Gastroesophageal sphincter (tissue), 4 donors: ENCODE measurements at regions not wholly inside any gene's neighbourhood (a gene's known extent, or its start where the extent isn't known, plus 50 kb on each side); places are given as distances from the start of the nearest gene placed in this dataset.

ENCODE experiments used
- ATAC-seq: fragments of 150-250 bp; one replicate; pipeline ENCODE4 v1.9.1; 2016; ENCODE audit warnings: mild to moderate bottlenecking, moderate library complexity
- H3K27ac ChIP-seq, 4 donors: fragments of 200-600 bp; sonication (generic) in 3 of 4; 1 replicate in 3 of 4; 2 replicates in 1 of 4; pipeline ENCODE4 v1.5.1; 2016 to 2019
- H3K27me3 ChIP-seq: fragments of 200-600 bp; sonication (generic); one replicate; pipeline ENCODE4 v1.5.1; 2019
- H3K36me3 ChIP-seq, 2 donors: fragments of 200-600 bp; sonication (generic); one replicate each; pipeline ENCODE4 v1.5.1; 2019; ENCODE audit warnings: control low read depth in 1 of 2
- H3K4me1 ChIP-seq, 3 donors: fragments of 200-600 bp; sonication (generic); 1 replicate in 2 of 3; 2 replicates in 1 of 3; pipeline ENCODE4 v1.5.1; 2016 to 2019; ENCODE audit warnings: control low read depth in 2 of 3
- H3K4me3 ChIP-seq, 2 donors: fragments of 200-600 bp; sonication (generic); one replicate each; pipeline ENCODE4 v1.5.1; 2019; ENCODE audit warnings: mild to moderate bottlenecking in 1 of 2, moderate library complexity in 1 of 2
- H3K9me3 ChIP-seq, 3 donors: fragments of 200-600 bp; sonication (generic); one replicate each; pipeline ENCODE4 v1.5.1; 2017 to 2019; ENCODE audit warnings: control low read depth in 2 of 3
- EP300 ChIP-seq: sonication (generic); formaldehyde crosslinking; IDR thresholded peaks from one replicate; pipeline ENCODE4 v1.6.1; 2017; ENCODE audit warnings: antibody characterized with exemption, mild to moderate bottlenecking
- POLR2A ChIP-seq, 2 donors: fragments of 450-650 bp; IDR thresholded peaks; one replicate each; pipeline ENCODE4 v1.6.1; 2017; ENCODE audit warnings: antibody characterized with exemption in 2 of 2, mild to moderate bottlenecking in 2 of 2, moderate library complexity in 1 of 2
- POLR2AphosphoS5 ChIP-seq: sonication (generic); formaldehyde crosslinking; IDR thresholded peaks from one replicate; pipeline ENCODE4 v1.6.1; 2017; ENCODE audit warnings: antibody characterized with exemption
- WGBS, 2 donors: methylation state at CpG; one replicate each; pipeline ENCODE4 v1.1.5; 2018; ENCODE audit warnings: low coverage in 1 of 2; 5-methylcytosine and 5-hydroxymethylcytosine counted together
- TF ChIP-seq, protein P1 (sequence below), 4 experiments: fragments of 200-600 bp in 2 of 4; fragments of 450-650 bp in 2 of 4; sonication (generic) in 1 of 4; IDR thresholded peaks; one replicate each; pipeline ENCODE4 v1.5.1; 2017 to 2019; ENCODE audit warnings: antibody characterized with exemption in 4 of 4, mild to moderate bottlenecking in 2 of 4, moderate library complexity in 2 of 4

DNA sequence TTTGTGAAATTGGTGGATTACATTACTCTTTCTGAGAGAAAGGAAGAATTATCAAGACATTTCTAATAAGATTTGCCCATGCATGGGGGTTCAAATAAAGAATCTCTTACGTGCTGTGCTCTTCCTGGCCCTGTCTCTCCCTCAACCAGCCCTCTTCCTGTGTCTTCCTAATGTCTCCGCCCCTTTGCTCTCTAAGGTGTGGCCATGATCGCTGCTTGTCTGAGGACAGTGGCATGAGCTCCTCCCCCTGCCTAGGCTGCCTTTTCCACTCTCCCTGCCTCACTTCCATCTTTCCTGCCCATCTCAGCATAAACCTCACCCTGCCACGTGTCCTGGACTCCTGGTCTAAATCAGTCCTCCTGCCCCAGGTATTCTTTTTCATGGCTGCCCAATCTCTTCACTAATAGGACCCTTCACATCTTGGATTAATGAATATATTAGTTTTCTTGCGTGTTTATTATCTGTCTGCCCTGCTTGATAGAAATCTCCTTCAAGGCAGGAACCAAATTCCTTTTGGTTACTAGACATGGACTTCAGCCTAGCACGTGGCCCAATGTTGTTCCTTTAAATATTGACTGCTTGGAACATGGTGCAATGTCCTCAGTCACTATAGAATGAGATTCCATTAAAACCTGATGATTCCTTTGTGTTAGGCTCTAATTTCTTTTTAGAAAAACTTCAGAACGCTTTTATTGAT lies 122.3 kb downstream of the MTRR start:
- 67 to 69% methylated on average over 6 to 7 of the region's 7 CpGs for WGBS, 2 donors
- no peaks in the 10 kb centered on the region for H3K4me1 ChIP-seq
- H3K27ac ChIP-seq, result no peak overlapping the region
- no peak for TF ChIP-seq POLR2A (IDR thresholded peaks at IDR 0.05)
- ATAC-seq, result no peak
- no peaks in the 10 kb centered on the region for H3K9me3 ChIP-seq
- no peak overlapping the region for H3K4me3 ChIP-seq
- no peaks in the 10 kb centered on the region for H3K36me3 ChIP-seq
- no peaks in the 10 kb centered on the region for H3K27me3 ChIP-seq

DNA sequence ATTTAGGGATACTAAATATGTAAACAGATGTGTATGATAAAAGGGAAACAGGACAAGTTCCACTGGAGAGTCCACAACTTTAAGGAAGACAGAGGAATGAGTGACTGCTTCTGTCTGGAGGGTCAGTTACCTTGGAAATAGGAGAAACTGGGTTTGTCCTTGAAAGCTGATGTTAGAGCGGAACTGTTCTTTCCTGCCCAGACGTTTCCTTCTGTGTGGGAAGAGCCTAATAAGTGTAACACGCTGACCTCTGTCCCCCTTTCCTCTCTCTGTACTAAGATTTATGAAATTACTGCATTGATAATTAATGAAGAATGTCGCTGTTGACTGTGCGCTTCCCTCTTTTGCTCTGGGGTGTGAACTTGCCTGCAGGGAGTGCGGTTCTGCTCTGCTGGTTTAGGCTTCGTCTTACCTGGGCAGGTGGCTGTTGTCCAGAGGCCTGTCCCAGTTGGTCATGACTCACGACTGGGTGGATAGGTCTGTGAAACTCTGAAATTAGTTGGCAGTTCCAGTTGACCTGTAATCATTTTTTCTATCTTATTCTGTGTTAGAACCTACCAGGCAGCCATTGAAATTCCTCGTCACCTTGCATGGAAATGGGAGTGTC lies 126.8 kb downstream of the MTRR start:
- TF ChIP-seq, protein P1, sequence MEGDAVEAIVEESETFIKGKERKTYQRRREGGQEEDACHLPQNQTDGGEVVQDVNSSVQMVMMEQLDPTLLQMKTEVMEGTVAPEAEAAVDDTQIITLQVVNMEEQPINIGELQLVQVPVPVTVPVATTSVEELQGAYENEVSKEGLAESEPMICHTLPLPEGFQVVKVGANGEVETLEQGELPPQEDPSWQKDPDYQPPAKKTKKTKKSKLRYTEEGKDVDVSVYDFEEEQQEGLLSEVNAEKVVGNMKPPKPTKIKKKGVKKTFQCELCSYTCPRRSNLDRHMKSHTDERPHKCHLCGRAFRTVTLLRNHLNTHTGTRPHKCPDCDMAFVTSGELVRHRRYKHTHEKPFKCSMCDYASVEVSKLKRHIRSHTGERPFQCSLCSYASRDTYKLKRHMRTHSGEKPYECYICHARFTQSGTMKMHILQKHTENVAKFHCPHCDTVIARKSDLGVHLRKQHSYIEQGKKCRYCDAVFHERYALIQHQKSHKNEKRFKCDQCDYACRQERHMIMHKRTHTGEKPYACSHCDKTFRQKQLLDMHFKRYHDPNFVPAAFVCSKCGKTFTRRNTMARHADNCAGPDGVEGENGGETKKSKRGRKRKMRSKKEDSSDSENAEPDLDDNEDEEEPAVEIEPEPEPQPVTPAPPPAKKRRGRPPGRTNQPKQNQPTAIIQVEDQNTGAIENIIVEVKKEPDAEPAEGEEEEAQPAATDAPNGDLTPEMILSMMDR (IDR thresholded peaks at IDR 0.05), result no peak
- no peak for TF ChIP-seq EP300
- no peak for TF ChIP-seq POLR2AphosphoS5
- TF ChIP-seq POLR2A (IDR thresholded peaks at IDR 0.05), result no peak
- Histone ChIP-seq H3K36me3 (no peaks in the 10 kb centered on the region), H3K9me3 (no peaks in the 10 kb centered on the region), H3K4me1 (no peaks in the 10 kb centered on the region), H3K27ac (no peak overlapping the region), H3K27me3 (no peaks in the 10 kb centered on the region), H3K4me3 (no peak overlapping the region)
- 59 to 73% methylated on average over 6 to 8 of the region's 9 CpGs for WGBS, 2 donors
- no peak for ATAC-seq

DNA sequence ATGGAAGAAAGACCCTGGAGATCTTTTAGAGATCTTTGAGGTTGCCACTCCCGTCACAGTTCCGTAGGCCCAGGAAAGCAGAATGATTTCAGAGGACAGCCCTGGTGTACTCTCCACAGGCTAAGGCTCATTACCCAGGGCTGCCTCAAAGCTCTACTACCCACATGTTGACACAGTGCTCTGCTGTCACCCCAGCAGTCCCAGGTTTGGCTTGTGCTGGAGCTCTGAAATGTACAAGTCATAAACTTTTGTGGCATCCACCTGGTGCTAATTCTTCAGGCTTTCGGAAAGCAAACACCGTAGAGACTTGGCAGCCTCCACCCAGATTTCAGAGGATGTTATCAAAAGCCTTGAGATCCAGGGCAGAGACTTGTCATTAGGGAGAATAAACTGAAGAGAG lies 136.5 kb downstream of the MTRR start:
- H3K4me1 ChIP-seq, result no peaks in the 10 kb centered on the region
- no peak overlapping the region for H3K27ac ChIP-seq
- no peaks in the 10 kb centered on the region for H3K27me3 ChIP-seq
- WGBS, 2 donors, result 92 to 100% methylated on average over 2 to 4 of the region's 4 CpGs
- no peaks in the 10 kb centered on the region for H3K36me3 ChIP-seq
- no peak for ATAC-seq
- no peak for TF ChIP-seq POLR2AphosphoS5
- TF ChIP-seq, protein P1 (IDR thresholded peaks at IDR 0.05), result no peak
- TF ChIP-seq POLR2A (IDR thresholded peaks at IDR 0.05), result no peak
- no peak for TF ChIP-seq EP300
- H3K4me3 ChIP-seq, result no peak overlapping the region
- H3K9me3 ChIP-seq, result peaks cover 0 to 24% (median 0%) of the 10 kb centered on the region in 3 donors

DNA sequence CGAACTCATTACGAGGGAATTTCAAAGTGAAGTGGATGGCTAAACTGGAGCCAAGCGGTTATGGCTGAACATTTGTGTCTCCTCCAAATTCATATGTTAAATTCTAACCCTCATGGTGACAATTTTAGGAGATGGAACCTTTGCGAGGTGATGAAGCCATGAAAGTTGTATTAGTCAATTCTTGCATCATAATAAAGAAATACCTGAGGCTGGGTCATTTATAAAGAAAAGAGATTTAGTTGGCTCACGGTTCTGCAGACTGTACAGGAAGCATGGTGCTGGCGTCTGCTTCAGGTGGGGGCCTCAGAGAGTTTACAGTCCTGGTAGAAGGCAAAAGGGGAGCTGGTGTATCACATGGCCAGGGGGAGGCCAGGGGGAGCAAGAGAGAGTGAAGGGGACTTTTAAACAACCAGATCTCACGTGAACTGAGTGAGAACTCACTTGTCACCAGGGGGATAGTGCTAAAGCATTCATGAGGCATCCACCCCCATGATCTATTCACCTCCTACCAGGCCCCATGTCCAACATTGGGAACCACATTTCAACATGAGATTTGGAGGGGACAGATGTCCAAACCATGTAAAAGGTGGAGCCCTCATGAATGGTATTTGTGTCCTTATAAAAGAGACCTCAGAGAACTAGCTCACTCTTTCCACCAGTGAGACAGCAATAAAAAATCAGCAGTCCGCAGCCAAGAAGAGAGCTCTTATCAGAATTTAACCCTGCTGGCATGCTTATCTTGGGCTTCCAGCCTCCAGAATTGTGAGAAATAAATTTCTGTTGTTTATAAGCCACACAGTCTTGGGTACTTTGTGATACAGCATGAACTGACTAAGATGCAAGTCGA lies 143.4 kb downstream of the MTRR start:
- Histone ChIP-seq H3K36me3 (no peaks in the 10 kb centered on the region), H3K27ac (no peak overlapping the region), H3K9me3 (peaks cover 0 to 12% (median 0%) of the 10 kb centered on the region in 3 donors), H3K4me3 (no peak overlapping the region), H3K4me1 (no peaks in the 10 kb centered on the region), H3K27me3 (no peaks in the 10 kb centered on the region)
- 75 to 77% methylated on average over 6 to 9 of the region's 9 CpGs for WGBS, 2 donors
- TF ChIP-seq, protein P1 (IDR thresholded peaks at IDR 0.05), result no peak
- TF ChIP-seq EP300 (no peak), POLR2AphosphoS5 (no peak), POLR2A (IDR thresholded peaks at IDR 0.05) (no peak)
- no peak for ATAC-seq

DNA sequence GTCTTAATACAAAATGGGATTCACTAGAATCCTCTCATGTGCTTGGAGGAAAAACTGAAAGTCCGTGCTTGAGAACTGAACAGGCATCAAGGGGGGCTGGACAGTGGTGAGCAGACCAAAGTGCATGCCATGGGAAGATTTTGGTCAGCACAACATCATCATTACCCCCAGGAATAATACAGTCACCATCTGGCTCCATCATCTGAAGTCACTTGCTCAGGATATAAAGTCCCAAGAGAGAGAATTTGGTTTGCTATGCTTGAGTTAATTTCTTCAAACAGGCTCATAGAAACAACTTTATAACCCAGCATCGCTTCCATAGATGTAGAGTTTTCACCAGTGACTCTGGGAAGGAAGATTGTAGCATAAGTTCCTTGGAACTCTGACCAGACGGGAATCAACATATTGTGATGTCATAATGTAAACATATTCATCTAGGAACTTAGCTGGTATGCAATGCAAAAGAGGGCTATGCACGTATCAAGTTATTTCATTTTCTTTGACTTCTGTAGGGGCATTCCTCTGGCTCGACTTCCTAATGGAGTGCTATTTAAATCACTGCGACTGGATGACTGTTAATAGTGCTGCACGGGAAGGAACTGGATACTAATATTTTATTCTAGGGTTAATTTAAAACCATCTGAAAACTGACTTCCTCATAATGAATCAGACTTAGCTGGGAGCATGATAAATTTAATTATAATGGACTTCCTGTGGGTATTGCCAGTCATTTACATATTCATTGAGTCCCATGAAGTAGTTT lies 145.2 kb downstream of the MTRR start:
- Histone ChIP-seq H3K36me3 (no peaks in the 10 kb centered on the region), H3K4me1 (no peaks in the 10 kb centered on the region), H3K9me3 (no peaks in the 10 kb centered on the region), H3K27me3 (no peaks in the 10 kb centered on the region), H3K27ac (no peak overlapping the region), H3K4me3 (no peak overlapping the region)
- WGBS, 2 donors, result 22 to 49% methylated on average over 6 to 7 of the region's 7 CpGs
- no peak for ATAC-seq
- TF ChIP-seq POLR2A (IDR thresholded peaks at IDR 0.05), result no peak
- no peak for TF ChIP-seq POLR2AphosphoS5
- TF ChIP-seq, protein P1 (IDR thresholded peaks at IDR 0.05), result no peak
- no peak for TF ChIP-seq EP300
